WTC11 (cell line): ENCODE measurements at regions not wholly inside any gene's neighbourhood (a gene's known extent, or its start where the extent isn't known, plus 50 kb on each side); places are given as distances from the start of the nearest gene placed in this dataset.
"Not testable (repeated sequence)": the region's sequence is repeated elsewhere in the genome, so short reads cannot be mapped to it uniquely, and the experiment has no call there.

Experiments
- ATAC-seq: fragments of 200-7000 bp; cut with Tn5 transposase; 2 replicates; pipeline ENCODE4 v1.10.0; 2021; ENCODE audit warnings: mild to moderate bottlenecking, moderate library complexity
- CTCF ChIA-PET: fragments of 300-600 bp; sonication (Branson Sonifier 250); formaldehyde crosslinking; loops from one replicate; lab custom pipeline; 2021; ENCODE audit warnings: antibody characterized with exemption; lab: Charles Lee
- POLR2A ChIA-PET: fragments of 350-600 bp; sonication (Branson Sonifier 250); formaldehyde crosslinking; loops from one replicate; lab custom pipeline; 2021; ENCODE audit warnings: antibody characterized with exemption; lab: Charles Lee
- DNase-seq: peaks from one replicate; pipeline ENCODE4 v3.0.0; 2021; ENCODE audit warnings: low spot score
- H3K27ac Mint-ChIP-seq: 2 replicates; pipeline ENCODE4 v1.8.0; 2021; ENCODE audit warnings: mixed read lengths
- H3K27me3 Mint-ChIP-seq: 2 replicates; pipeline ENCODE4 v1.8.0; 2021; ENCODE audit warnings: low read depth, mild to moderate bottlenecking, moderate library complexity, mixed read lengths
- H3K36me3 Mint-ChIP-seq: 2 replicates; pipeline ENCODE4 v1.8.0; 2021; ENCODE audit warnings: mixed read lengths
- H3K4me1 Mint-ChIP-seq: 2 replicates; pipeline ENCODE4 v1.8.0; 2022; ENCODE audit warnings: mixed read lengths
- H3K4me3 Mint-ChIP-seq: 2 replicates; pipeline ENCODE4 v1.8.0; 2021; ENCODE audit warnings: mild to moderate bottlenecking, moderate library complexity, mixed read lengths
- H3K9me3 Mint-ChIP-seq: 2 replicates; pipeline ENCODE4 v1.8.0; 2021; ENCODE audit warnings: mixed read lengths
- ATF1 ChIP-seq: sonication (generic); formaldehyde crosslinking; IDR thresholded peaks from 2 replicates; pipeline ENCODE4 v1.8.1; 2023; ENCODE audit warnings: mild to moderate bottlenecking, moderate library complexity, missing genetic modification reagents
- CREB1 ChIP-seq: sonication (generic); formaldehyde crosslinking; IDR thresholded peaks from 2 replicates; pipeline ENCODE4 v1.8.0; 2023; ENCODE audit warnings: mild to moderate bottlenecking, missing genetic modification reagents
- JUN ChIP-seq: sonication (generic); formaldehyde crosslinking; IDR thresholded peaks from 2 replicates; pipeline ENCODE4 v1.8.0; 2023; ENCODE audit warnings: mild to moderate bottlenecking, missing genetic modification reagents
- NFATC4 ChIP-seq: fragments of 250-450 bp; sonication (Bioruptor Pico); IDR thresholded peaks from 2 replicates; pipeline ENCODE4 v1.9.0; 2021; ENCODE audit warnings: mild to moderate bottlenecking
- NR2C2 ChIP-seq: sonication (generic); formaldehyde crosslinking; IDR thresholded peaks from 2 replicates; pipeline ENCODE4 v1.8.0; 2022; ENCODE audit warnings: mild to moderate bottlenecking, missing genetic modification reagents
- RORB ChIP-seq: fragments of 250-450 bp; sonication (Bioruptor Pico); IDR thresholded peaks from 2 replicates; pipeline ENCODE4 v1.9.0; 2021; ENCODE audit warnings: mild to moderate bottlenecking
- SMAD3 ChIP-seq: sonication (generic); formaldehyde crosslinking; IDR thresholded peaks from 2 replicates; pipeline ENCODE4 v1.8.0; 2022; ENCODE audit warnings: missing genetic modification reagents, mild to moderate bottlenecking, borderline replicate concordance
- SP1 ChIP-seq: sonication (generic); formaldehyde crosslinking; conservative IDR thresholded peaks from 2 replicates; pipeline ENCODE4 v1.8.1; 2022; ENCODE audit warnings: missing genetic modification reagents
- TCF7 ChIP-seq: sonication (generic); formaldehyde crosslinking; IDR thresholded peaks from 2 replicates; pipeline ENCODE4 v1.8.0; 2022; ENCODE audit warnings: mild to moderate bottlenecking, low read depth, missing genetic modification reagents, moderate library complexity
- ZNF423 ChIP-seq: fragments of 250-450 bp; sonication (Bioruptor Pico); IDR thresholded peaks from 2 replicates; pipeline ENCODE4 v2.1.2; 2022; ENCODE audit warnings: mild to moderate bottlenecking, moderate library complexity
- ZNF671 ChIP-seq: fragments of 250-450 bp; sonication (Bioruptor Pico); IDR thresholded peaks from 2 replicates; pipeline ENCODE4 v1.8.0; 2021; ENCODE audit warnings: mild to moderate bottlenecking
- TF ChIP-seq, protein P1 (sequence below): sonication (generic); formaldehyde crosslinking; IDR thresholded peaks from 2 replicates; pipeline ENCODE4 v1.8.1; 2022; ENCODE audit warnings: low read depth, missing genetic modification reagents, borderline replicate concordance
- TF ChIP-seq, protein P2 (sequence below): sonication (generic); formaldehyde crosslinking; IDR thresholded peaks from 2 replicates; pipeline ENCODE4 v1.8.1; 2023; ENCODE audit warnings: mild to moderate bottlenecking, missing genetic modification reagents
- TF ChIP-seq, protein P3 (sequence below): sonication (generic); formaldehyde crosslinking; IDR thresholded peaks from 2 replicates; pipeline ENCODE4 v1.8.0; 2022; ENCODE audit warnings: mild to moderate bottlenecking, missing genetic modification reagents
- TF ChIP-seq, protein P4 (sequence below): sonication (generic); formaldehyde crosslinking; IDR thresholded peaks from 2 replicates; pipeline ENCODE4 v1.8.0; 2022; ENCODE audit warnings: mild to moderate bottlenecking, missing genetic modification reagents
- TF ChIP-seq, protein P5 (sequence below): sonication (generic); formaldehyde crosslinking; IDR thresholded peaks from 2 replicates; pipeline ENCODE4 v1.8.1; 2022; ENCODE audit warnings: low read depth, mild to moderate bottlenecking, moderate library complexity, missing genetic modification reagents, borderline replicate concordance
- TF ChIP-seq, protein P6 (sequence below): sonication (generic); formaldehyde crosslinking; IDR thresholded peaks from 2 replicates; pipeline ENCODE4 v1.8.0; 2023; ENCODE audit warnings: mild to moderate bottlenecking, missing genetic modification reagents

DNA sequence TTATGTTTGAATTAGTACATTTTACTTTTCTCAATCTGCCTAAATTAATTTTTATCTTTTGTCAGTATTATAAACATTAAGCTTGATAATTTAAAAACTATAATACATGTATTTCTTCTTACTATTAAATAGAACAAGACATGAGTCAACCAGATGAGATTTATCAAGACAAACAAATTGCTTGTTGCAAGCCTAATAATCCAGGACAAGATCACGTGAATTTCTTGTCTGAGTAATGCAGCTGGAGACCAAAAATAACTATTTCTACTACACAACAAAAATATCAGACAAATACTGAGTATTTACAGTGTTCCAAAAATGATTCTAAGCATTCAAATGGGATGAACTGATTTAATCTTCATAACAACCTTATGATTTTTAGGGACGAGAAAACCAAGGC is 339.1 kb upstream of the PRR16 start:
- TF ChIP-seq, protein P1, sequence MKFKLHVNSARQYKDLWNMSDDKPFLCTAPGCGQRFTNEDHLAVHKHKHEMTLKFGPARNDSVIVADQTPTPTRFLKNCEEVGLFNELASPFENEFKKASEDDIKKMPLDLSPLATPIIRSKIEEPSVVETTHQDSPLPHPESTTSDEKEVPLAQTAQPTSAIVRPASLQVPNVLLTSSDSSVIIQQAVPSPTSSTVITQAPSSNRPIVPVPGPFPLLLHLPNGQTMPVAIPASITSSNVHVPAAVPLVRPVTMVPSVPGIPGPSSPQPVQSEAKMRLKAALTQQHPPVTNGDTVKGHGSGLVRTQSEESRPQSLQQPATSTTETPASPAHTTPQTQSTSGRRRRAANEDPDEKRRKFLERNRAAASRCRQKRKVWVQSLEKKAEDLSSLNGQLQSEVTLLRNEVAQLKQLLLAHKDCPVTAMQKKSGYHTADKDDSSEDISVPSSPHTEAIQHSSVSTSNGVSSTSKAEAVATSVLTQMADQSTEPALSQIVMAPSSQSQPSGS (CRISPR knock-in tag), result no peak
- no peak for TF ChIP-seq CREB1 (CRISPR knock-in tag)
- no peak for TF ChIP-seq ZNF423
- TF ChIP-seq, all 79 proteins: peak for 0
- no peak for DNase-seq
- ChIA-PET POLR2A (no interaction called here), CTCF (no interaction called here)
- no peak for ATAC-seq
- Mint-ChIP-seq H3K4me1 (no peaks in the 10 kb centered on the region), H3K27ac (no peak overlapping the region), H3K9me3 (peaks cover 20% of the 10 kb centered on the region), H3K4me3 (no peak overlapping the region), H3K36me3 (peaks cover 16% of the 10 kb centered on the region), H3K27me3 (no peaks in the 10 kb centered on the region)

DNA sequence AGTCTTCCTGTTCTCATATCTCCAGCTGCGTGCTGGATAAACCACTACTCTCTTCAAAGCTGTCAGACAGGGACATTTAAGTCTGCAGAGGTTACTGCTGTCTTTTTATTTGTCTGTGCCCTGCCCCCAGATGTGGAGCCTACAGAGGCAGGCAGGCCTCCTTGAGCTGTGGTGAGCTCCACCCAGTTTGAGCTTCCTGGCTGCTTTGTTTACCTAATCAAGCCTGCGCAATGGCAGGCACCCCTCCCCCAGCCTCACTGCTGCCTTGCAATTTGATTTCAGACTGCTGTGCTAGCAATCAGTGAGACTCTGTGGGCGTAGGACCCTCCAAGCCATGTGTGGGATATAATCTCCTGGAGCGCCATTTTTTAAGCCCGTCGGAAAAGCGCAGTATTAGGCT is 331.8 kb upstream of the PRR16 start:
- TF ChIP-seq SP1 (CRISPR knock-in tag), result 0 out of 2 replicates have a peak, but pooled peaks have one; percentile 19
- TF ChIP-seq, all 79 proteins: peak for 1; not testable (repeated sequence) for 78
- peaks cover 44% of the 10 kb centered on the region for H3K9me3 Mint-ChIP-seq
- POLR2A ChIA-PET, ATAC-seq, H3K27ac Mint-ChIP-seq, H3K27me3 Mint-ChIP-seq, CTCF ChIA-PET: not testable (repeated sequence)
- H3K36me3 Mint-ChIP-seq, result peaks cover 42% of the 10 kb centered on the region
- H3K4me3 Mint-ChIP-seq, result peak overlapping the region; percentile 59
- peak; percentile 23 for DNase-seq
- peaks cover 13% of the 10 kb centered on the region for H3K4me1 Mint-ChIP-seq

DNA sequence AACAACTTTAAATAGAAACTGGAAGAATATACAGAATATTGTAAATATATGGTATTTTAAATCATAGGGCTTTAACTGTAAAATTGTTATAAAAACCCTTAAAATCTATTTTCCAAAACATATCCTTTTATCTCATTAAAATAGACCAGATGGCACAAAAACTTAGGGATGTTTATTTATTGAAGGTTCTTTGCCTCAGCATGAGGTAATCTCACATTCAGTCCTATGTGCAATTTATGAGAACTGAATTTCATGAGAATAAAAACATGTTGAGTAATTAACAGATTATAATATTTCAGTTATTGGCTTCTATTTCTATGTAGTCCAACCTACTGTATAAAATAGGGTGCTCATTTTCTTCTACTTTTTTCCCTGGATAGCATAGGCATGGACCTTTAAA is 329.2 kb upstream of the PRR16 start:
- Mint-ChIP-seq H3K27ac (no peak overlapping the region), H3K27me3 (peaks cover 4% of the 10 kb centered on the region; the same call in 1 of the 2 replicates), H3K9me3 (peaks cover 28% of the 10 kb centered on the region), H3K4me3 (no peak overlapping the region), H3K4me1 (peaks cover 13% of the 10 kb centered on the region), H3K36me3 (peaks cover 26% of the 10 kb centered on the region)
- POLR2A ChIA-PET, result no interaction called here
- TF ChIP-seq, protein P2, sequence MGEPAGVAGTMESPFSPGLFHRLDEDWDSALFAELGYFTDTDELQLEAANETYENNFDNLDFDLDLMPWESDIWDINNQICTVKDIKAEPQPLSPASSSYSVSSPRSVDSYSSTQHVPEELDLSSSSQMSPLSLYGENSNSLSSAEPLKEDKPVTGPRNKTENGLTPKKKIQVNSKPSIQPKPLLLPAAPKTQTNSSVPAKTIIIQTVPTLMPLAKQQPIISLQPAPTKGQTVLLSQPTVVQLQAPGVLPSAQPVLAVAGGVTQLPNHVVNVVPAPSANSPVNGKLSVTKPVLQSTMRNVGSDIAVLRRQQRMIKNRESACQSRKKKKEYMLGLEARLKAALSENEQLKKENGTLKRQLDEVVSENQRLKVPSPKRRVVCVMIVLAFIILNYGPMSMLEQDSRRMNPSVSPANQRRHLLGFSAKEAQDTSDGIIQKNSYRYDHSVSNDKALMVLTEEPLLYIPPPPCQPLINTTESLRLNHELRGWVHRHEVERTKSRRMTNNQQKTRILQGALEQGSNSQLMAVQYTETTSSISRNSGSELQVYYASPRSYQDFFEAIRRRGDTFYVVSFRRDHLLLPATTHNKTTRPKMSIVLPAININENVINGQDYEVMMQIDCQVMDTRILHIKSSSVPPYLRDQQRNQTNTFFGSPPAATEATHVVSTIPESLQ, result no peak
- TF ChIP-seq, protein P3, sequence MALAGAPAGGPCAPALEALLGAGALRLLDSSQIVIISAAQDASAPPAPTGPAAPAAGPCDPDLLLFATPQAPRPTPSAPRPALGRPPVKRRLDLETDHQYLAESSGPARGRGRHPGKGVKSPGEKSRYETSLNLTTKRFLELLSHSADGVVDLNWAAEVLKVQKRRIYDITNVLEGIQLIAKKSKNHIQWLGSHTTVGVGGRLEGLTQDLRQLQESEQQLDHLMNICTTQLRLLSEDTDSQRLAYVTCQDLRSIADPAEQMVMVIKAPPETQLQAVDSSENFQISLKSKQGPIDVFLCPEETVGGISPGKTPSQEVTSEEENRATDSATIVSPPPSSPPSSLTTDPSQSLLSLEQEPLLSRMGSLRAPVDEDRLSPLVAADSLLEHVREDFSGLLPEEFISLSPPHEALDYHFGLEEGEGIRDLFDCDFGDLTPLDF, result no peak
- TF ChIP-seq, protein P4, sequence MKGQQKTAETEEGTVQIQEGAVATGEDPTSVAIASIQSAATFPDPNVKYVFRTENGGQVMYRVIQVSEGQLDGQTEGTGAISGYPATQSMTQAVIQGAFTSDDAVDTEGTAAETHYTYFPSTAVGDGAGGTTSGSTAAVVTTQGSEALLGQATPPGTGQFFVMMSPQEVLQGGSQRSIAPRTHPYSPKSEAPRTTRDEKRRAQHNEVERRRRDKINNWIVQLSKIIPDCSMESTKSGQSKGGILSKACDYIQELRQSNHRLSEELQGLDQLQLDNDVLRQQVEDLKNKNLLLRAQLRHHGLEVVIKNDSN, result no peak
- TF ChIP-seq JUN (CRISPR knock-in tag), result no peak
- CTCF ChIA-PET, result no interaction called here
- DNase-seq, result no peak
- ATAC-seq, result no peak

DNA sequence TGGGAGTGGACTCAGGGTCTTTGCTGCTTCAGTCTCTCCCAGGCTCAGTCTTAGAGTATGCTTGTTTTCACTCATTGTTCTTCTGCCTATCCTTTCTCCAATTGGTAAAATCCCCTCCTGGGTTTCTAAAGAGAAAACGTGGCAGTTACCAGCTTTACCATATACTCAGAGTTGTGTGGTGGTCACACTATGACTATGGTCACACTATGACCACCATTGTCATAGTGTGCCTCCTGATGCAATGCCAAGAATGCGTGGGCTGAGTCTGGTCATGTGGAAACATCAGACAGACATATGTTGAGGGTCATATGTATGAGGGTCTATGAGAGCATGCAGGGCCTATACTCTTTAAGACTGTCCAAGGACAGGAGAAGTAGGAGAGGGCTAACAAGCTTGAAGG is 326.5 kb upstream of the PRR16 start:
- Mint-ChIP-seq H3K4me3 (no peak overlapping the region), H3K27ac (no peak overlapping the region), H3K36me3 (peaks cover 3% of the 10 kb centered on the region), H3K4me1 (peaks cover 4% of the 10 kb centered on the region), H3K9me3 (peaks cover 4% of the 10 kb centered on the region), H3K27me3 (no peaks in the 10 kb centered on the region)
- ATAC-seq, result no peak
- CTCF ChIA-PET, result no interaction called here
- TF ChIP-seq ATF1 (CRISPR knock-in tag), result no peak
- TF ChIP-seq, protein P1 (CRISPR knock-in tag), result no peak
- TF ChIP-seq ZNF423, result no peak
- no peak for TF ChIP-seq TCF7 (CRISPR knock-in tag)
- TF ChIP-seq, protein P5, sequence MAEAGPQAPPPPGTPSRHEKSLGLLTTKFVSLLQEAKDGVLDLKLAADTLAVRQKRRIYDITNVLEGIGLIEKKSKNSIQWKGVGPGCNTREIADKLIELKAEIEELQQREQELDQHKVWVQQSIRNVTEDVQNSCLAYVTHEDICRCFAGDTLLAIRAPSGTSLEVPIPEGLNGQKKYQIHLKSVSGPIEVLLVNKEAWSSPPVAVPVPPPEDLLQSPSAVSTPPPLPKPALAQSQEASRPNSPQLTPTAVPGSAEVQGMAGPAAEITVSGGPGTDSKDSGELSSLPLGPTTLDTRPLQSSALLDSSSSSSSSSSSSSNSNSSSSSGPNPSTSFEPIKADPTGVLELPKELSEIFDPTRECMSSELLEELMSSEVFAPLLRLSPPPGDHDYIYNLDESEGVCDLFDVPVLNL, result no peak
- TF ChIP-seq NFATC4 (CRISPR knock-in tag), result no peak
- TF ChIP-seq SMAD3 (CRISPR knock-in tag), result no peak
- TF ChIP-seq, protein P6, sequence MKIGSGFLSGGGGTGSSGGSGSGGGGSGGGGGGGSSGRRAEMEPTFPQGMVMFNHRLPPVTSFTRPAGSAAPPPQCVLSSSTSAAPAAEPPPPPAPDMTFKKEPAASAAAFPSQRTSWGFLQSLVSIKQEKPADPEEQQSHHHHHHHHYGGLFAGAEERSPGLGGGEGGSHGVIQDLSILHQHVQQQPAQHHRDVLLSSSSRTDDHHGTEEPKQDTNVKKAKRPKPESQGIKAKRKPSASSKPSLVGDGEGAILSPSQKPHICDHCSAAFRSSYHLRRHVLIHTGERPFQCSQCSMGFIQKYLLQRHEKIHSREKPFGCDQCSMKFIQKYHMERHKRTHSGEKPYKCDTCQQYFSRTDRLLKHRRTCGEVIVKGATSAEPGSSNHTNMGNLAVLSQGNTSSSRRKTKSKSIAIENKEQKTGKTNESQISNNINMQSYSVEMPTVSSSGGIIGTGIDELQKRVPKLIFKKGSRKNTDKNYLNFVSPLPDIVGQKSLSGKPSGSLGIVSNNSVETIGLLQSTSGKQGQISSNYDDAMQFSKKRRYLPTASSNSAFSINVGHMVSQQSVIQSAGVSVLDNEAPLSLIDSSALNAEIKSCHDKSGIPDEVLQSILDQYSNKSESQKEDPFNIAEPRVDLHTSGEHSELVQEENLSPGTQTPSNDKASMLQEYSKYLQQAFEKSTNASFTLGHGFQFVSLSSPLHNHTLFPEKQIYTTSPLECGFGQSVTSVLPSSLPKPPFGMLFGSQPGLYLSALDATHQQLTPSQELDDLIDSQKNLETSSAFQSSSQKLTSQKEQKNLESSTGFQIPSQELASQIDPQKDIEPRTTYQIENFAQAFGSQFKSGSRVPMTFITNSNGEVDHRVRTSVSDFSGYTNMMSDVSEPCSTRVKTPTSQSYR (CRISPR knock-in tag), result no peak
- no peak for TF ChIP-seq RORB (CRISPR knock-in tag)
- TF ChIP-seq NR2C2 (CRISPR knock-in tag), result no peak
- no peak for TF ChIP-seq ZNF671 (CRISPR knock-in tag)
- DNase-seq, result no peak
- POLR2A ChIA-PET, result no interaction called here
